ENCODE measurements at regions not wholly inside any gene's neighbourhood (a gene's known extent, or its start where the extent isn't known, plus 50 kb on each side); places are given as distances from the start of the nearest gene placed in this dataset.

GRCh38 chr10:128964100-128964403, 503.0 kb upstream of the MGMT start:
- H3K4me3 ChIP-seq (ENCODE audit: low read depth, low read length): no peak overlapping the region
- no peak for DNase-seq (ENCODE audit: low read depth)
- TF ChIP-seq CTCF (IDR thresholded peaks at IDR 0.05; ENCODE audit: insufficient read depth, low read length): no peak

GRCh38 chr10:128967980-128968756, 498.9 kb upstream of the MGMT start:
- no peak for DNase-seq (ENCODE audit: low read depth)
- no peak for TF ChIP-seq CTCF (IDR thresholded peaks at IDR 0.05; ENCODE audit: insufficient read depth, low read length)
- no peak overlapping the region for H3K4me3 ChIP-seq (ENCODE audit: low read depth, low read length)

- no peak for DNase-seq (ENCODE audit: low read depth)
- H3K4me3 ChIP-seq (ENCODE audit: low read depth, low read length): no peak overlapping the region
- no peak for TF ChIP-seq CTCF (IDR thresholded peaks at IDR 0.05; ENCODE audit: insufficient read depth, low read length)
These were observed 497.5 kb upstream of the MGMT start for GRCh38 chr10:128969551-128969950.

- no peak for TF ChIP-seq CTCF (IDR thresholded peaks at IDR 0.05; ENCODE audit: insufficient read depth, low read length)
- DNase-seq (ENCODE audit: low read depth): no peak
- no peak overlapping the region for H3K4me3 ChIP-seq (ENCODE audit: low read depth, low read length)
These were observed 495.5 kb upstream of the MGMT start for GRCh38 chr10:128971374-128972035.

GRCh38 chr10:128972036-128972405, 495.0 kb upstream of the MGMT start:
- TF ChIP-seq CTCF (IDR thresholded peaks at IDR 0.05; ENCODE audit: insufficient read depth, low read length): no peak
- DNase-seq (ENCODE audit: low read depth): no peak
- H3K4me3 ChIP-seq (ENCODE audit: low read depth, low read length): no peak overlapping the region

GRCh38 chr10:128973221-128973620, 493.8 kb upstream of the MGMT start:
- no peak overlapping the region for H3K4me3 ChIP-seq (ENCODE audit: low read depth, low read length)
- DNase-seq (ENCODE audit: low read depth): no peak
- no peak for TF ChIP-seq CTCF (IDR thresholded peaks at IDR 0.05; ENCODE audit: insufficient read depth, low read length)

Measured in fibroblast of the aortic adventitia (primary cell).